HEK293T (cell line): ENCODE measurements at regions not wholly inside any gene's neighbourhood (a gene's known extent, or its start where the extent isn't known, plus 50 kb on each side); places are given as distances from the start of the nearest gene placed in this dataset.

Source experiments
- ARNT ChIP-seq: fragments of 450-650 bp; IDR thresholded peaks from 2 replicates; pipeline ENCODE4 v1.6.1; 2017; ENCODE audit warnings: mild to moderate bottlenecking
- BHLHE40 ChIP-seq: fragments of 450-650 bp; IDR thresholded peaks from 2 replicates; pipeline ENCODE4 v1.6.1; 2016; ENCODE audit warnings: mild to moderate bottlenecking, moderate library complexity, borderline replicate concordance
- CTBP1 ChIP-seq: fragments of 450-650 bp; IDR thresholded peaks from 2 replicates; pipeline ENCODE4 v1.6.1; 2016; ENCODE audit warnings: borderline replicate concordance
- ELF4 ChIP-seq: fragments of 450-650 bp; IDR thresholded peaks from 2 replicates; pipeline ENCODE4 v1.6.1; 2017; ENCODE audit warnings: antibody characterized with exemption
- FOXA1 ChIP-seq: fragments of 450-650 bp; IDR thresholded peaks from 2 replicates; pipeline ENCODE4 v1.6.1; 2016; ENCODE audit warnings: mild to moderate bottlenecking
- FOXK2 ChIP-seq: fragments of 450-650 bp; IDR thresholded peaks from 2 replicates; pipeline ENCODE4 v1.6.1; 2016; ENCODE audit warnings: mild to moderate bottlenecking
- FOXM1 ChIP-seq: fragments of 450-650 bp; IDR thresholded peaks from 2 replicates; pipeline ENCODE4 v1.6.1; 2017; ENCODE audit warnings: mild to moderate bottlenecking, borderline replicate concordance
- L3MBTL2 ChIP-seq: fragments of 450-650 bp; conservative IDR thresholded peaks from 2 replicates; pipeline ENCODE4 v1.6.1; 2016; ENCODE audit warnings: mild to moderate bottlenecking
- NFRKB ChIP-seq: fragments of 450-650 bp; IDR thresholded peaks from 2 replicates; pipeline ENCODE4 v1.6.1; 2016; ENCODE audit warnings: mild to moderate bottlenecking, moderate library complexity
- SP1 ChIP-seq: fragments of 450-650 bp; IDR thresholded peaks from 2 replicates; pipeline ENCODE4 v1.6.1; 2017
- SUZ12 ChIP-seq: fragments of 450-650 bp; IDR thresholded peaks from 2 replicates; pipeline ENCODE4 v1.6.1; 2016; ENCODE audit warnings: mild to moderate bottlenecking

DNA sequence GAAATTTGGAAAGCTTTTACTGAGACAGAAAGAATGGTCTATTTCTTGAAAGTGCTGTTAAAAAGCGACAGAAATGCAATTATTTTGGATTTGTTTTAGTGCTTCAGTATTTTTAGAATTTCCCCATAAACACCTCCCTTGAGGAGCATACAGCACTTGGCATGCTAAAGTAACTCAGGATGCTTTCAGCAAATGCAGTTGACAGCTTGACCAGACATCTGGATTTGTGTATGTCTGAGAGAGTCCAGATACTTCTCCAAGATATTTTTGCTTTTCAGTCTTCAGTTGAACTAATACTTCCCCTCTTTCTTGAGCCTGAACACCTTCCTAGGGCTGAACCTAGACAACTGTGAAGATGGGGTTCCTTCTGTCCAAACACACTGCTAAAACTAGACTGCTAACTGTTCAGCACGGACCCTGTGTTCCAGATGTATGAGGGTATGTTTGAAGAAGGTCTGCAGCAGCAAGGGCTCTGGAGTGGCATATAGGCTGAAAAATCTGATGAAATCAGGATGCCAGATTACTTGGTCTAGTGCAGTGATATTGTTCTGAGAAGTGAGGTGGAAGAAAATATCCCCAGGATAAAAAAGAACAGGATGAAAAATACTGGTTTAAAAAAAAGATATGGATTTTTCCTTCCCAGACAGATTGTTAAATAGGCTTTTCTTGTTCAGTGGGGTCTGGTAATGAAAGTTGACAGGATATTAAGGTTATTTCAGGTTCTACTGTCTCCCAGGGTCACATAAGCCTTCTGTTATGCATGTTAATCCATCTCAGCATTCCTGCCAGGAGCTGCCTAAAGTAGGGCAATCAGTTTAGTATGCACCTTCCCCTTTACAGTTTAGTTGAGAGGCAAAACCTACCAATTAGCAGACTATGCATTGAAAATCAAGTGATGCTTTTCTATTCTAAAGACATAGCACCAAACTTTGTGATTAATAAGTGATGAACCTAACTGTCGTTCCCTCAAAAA is 516.9 kb upstream of the TBL1XR1 start:
- TF ChIP-seq CTBP1 (no peak), NFRKB (no peak), SP1 (no peak), ELF4 (no peak), SUZ12 (no peak), FOXA1 (no peak), FOXM1 (no peak), L3MBTL2 (no peak), FOXK2 (no peak), BHLHE40 (no peak), ARNT (no peak)
